Thyroid gland (tissue), 4 donors: ENCODE measurements at regions not wholly inside any gene's neighbourhood (a gene's known extent, or its start where the extent isn't known, plus 50 kb on each side); places are given as distances from the start of the nearest gene placed in this dataset.

Experiments used
- CTCF ChIP-seq, 6 experiments: fragments of 200-600 bp in 3 of 6; fragments of 450-650 bp in 3 of 6; sonication (generic) in 3 of 6; IDR thresholded peaks; one replicate each; pipeline ENCODE4 v1.5.1; 2016 to 2019; ENCODE audit warnings: antibody characterized with exemption in 6 of 6, mild to moderate bottlenecking in 2 of 6, inconsistent platforms in 1 of 6, moderate library complexity in 1 of 6
- POLR2A ChIP-seq, 2 donors: fragments of 450-650 bp; IDR thresholded peaks; one replicate each; pipeline ENCODE4 v1.6.1; 2017; ENCODE audit warnings: antibody characterized with exemption in 2 of 2, mild to moderate bottlenecking in 2 of 2, moderate library complexity in 1 of 2

DNA sequence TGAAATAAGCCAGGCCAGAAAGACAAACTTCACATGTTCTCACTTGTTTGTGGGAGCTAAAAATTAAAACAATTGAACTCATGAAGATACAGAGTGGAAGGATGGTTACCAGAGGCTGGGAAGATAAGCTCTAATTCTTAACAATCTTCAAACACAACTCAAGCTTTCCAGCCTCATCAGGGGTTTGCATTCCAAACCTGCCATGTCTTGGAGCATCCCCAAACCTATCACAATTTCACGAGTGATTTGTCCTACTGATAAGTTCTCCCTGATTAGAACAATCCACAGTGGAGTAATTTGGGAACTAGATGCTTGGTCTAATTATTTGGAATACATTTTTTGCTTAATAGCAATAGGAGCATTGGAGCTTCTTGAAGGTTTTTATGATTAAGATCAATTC lies 418.5 kb upstream of the PKN2 start:
- no peak for TF ChIP-seq CTCF (IDR thresholded peaks at IDR 0.05)
- TF ChIP-seq POLR2A (IDR thresholded peaks at IDR 0.05): no peak
